Lower leg skin (tissue), 3 donors: ENCODE measurements at regions not wholly inside any gene's neighbourhood (a gene's known extent, or its start where the extent isn't known, plus 50 kb on each side); places are given as distances from the start of the nearest gene placed in this dataset.

Experiments
- CTCF ChIP-seq, 3 donors: fragments of 450-650 bp; IDR thresholded peaks; one replicate each; pipeline ENCODE4 v1.5.1; 2016; ENCODE audit warnings: antibody characterized with exemption in 3 of 3, mild to moderate bottlenecking in 3 of 3, moderate library complexity in 2 of 3
- POLR2A ChIP-seq, 2 donors: fragments of 450-650 bp; IDR thresholded peaks; one replicate each; pipeline ENCODE4 v1.6.1; 2016 to 2017; ENCODE audit warnings: antibody characterized with exemption in 2 of 2, mild to moderate bottlenecking in 1 of 2, moderate library complexity in 1 of 2

- TF ChIP-seq CTCF (IDR thresholded peaks at IDR 0.05) (no peak), POLR2A (IDR thresholded peaks at IDR 0.05) (no peak)
These were observed 84.6 kb upstream of the CASZ1 start for GRCh38 chr1:10881046-10881445.
